ENCODE measurements at regions not wholly inside any gene's neighbourhood (a gene's known extent, or its start where the extent isn't known, plus 50 kb on each side); places are given as distances from the start of the nearest gene placed in this dataset.

DNA sequence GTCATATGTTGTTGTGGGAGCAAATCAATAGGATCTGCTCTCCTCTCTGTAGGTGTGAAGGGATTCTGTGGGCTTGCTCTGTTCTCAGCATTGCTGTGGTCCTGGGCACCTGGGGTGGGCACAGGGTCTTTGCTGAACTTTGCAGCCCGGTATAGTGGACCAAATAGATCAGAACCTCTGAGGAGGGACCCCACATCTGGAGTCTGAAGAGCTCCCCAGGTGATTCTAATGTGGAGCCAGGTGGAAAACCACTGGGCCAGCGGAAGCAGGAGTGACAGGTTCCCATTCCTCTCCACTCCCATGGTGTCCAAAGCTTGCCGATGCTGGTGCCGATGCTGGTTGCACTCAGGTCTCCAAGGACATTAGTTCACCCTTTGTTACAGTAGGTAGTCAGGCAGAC lies 257.2 kb downstream of the GLRX3 start:
- TF ChIP-seq, protein P1, sequence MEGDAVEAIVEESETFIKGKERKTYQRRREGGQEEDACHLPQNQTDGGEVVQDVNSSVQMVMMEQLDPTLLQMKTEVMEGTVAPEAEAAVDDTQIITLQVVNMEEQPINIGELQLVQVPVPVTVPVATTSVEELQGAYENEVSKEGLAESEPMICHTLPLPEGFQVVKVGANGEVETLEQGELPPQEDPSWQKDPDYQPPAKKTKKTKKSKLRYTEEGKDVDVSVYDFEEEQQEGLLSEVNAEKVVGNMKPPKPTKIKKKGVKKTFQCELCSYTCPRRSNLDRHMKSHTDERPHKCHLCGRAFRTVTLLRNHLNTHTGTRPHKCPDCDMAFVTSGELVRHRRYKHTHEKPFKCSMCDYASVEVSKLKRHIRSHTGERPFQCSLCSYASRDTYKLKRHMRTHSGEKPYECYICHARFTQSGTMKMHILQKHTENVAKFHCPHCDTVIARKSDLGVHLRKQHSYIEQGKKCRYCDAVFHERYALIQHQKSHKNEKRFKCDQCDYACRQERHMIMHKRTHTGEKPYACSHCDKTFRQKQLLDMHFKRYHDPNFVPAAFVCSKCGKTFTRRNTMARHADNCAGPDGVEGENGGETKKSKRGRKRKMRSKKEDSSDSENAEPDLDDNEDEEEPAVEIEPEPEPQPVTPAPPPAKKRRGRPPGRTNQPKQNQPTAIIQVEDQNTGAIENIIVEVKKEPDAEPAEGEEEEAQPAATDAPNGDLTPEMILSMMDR (IDR thresholded peaks at IDR 0.05), result no peak
- TF ChIP-seq, protein P2, sequence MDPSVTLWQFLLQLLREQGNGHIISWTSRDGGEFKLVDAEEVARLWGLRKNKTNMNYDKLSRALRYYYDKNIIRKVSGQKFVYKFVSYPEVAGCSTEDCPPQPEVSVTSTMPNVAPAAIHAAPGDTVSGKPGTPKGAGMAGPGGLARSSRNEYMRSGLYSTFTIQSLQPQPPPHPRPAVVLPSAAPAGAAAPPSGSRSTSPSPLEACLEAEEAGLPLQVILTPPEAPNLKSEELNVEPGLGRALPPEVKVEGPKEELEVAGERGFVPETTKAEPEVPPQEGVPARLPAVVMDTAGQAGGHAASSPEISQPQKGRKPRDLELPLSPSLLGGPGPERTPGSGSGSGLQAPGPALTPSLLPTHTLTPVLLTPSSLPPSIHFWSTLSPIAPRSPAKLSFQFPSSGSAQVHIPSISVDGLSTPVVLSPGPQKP (IDR thresholded peaks at IDR 0.05; ENCODE audit: low read depth, low read length), result no peak
- no peak for TF ChIP-seq NPAS2 (CRISPR knock-in tag; IDR thresholded peaks at IDR 0.05; ENCODE audit: borderline replicate concordance)
- TF ChIP-seq, protein P3, sequence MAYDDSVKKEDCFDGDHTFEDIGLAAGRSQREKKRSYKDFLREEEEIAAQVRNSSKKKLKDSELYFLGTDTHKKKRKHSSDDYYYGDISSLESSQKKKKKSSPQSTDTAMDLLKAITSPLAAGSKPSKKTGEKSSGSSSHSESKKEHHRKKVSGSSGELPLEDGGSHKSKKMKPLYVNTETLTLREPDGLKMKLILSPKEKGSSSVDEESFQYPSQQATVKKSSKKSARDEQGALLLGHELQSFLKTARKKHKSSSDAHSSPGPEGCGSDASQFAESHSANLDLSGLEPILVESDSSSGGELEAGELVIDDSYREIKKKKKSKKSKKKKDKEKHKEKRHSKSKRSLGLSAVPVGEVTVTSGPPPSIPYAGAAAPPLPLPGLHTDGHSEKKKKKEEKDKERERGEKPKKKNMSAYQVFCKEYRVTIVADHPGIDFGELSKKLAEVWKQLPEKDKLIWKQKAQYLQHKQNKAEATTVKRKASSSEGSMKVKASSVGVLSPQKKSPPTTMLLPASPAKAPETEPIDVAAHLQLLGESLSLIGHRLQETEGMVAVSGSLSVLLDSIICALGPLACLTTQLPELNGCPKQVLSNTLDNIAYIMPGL (CRISPR knock-in tag; IDR thresholded peaks at IDR 0.05; ENCODE audit: borderline replicate concordance), result no peak
- TF ChIP-seq KDM1A (IDR thresholded peaks at IDR 0.05; ENCODE audit: low read depth), result no peak
- TF ChIP-seq, protein P4, sequence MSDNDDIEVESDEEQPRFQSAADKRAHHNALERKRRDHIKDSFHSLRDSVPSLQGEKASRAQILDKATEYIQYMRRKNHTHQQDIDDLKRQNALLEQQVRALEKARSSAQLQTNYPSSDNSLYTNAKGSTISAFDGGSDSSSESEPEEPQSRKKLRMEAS (IDR thresholded peaks at IDR 0.05), result no peak
- no peak for TF ChIP-seq KDM5A (IDR thresholded peaks at IDR 0.05)
- TF ChIP-seq RFX5 (IDR thresholded peaks at IDR 0.05), result no peak
- TF ChIP-seq EHMT2 (IDR thresholded peaks at IDR 0.05; ENCODE audit: low read depth), result no peak
- TF ChIP-seq MYC (IDR thresholded peaks at IDR 0.05; ENCODE audit: borderline replicate concordance, low read length), result no peak
- TF ChIP-seq CEBPB (IDR thresholded peaks at IDR 0.05), result no peak
- TF ChIP-seq CBX8 (IDR thresholded peaks at IDR 0.05), result no peak
- no peak for TF ChIP-seq POLR2A (IDR thresholded peaks at IDR 0.05; ENCODE audit: low read length)
- no peak for TF ChIP-seq TP53 (CRISPR knock-in tag; IDR thresholded peaks at IDR 0.05)

Measured in A549 (cell line).